PC-3 (cell line): ENCODE measurements at regions not wholly inside any gene's neighbourhood (a gene's known extent, or its start where the extent isn't known, plus 50 kb on each side); places are given as distances from the start of the nearest gene placed in this dataset.

ENCODE experiments used
- ATAC-seq: fragments of 200-7000 bp; cut with Tn5 transposase; 2 replicates; pipeline ENCODE4 v1.9.1; 2020; ENCODE audit warnings: mild to moderate bottlenecking, moderate library complexity
- BruUV-seq: library from RNA; stranded (reverse); fragments of 400-500 nt; replicated peaks from 2 replicates; lab custom pipeline; 2021; lab: Mats Ljungman, UMichigan
- CTCF ChIA-PET: fragments of 300-600 bp; sonication (Branson Sonifier 250); formaldehyde crosslinking; loops from one replicate; lab custom pipeline; 2022; ENCODE audit warnings: antibody characterized with exemption; lab: Charles Lee
- POLR2A ChIA-PET: fragments of 300-600 bp; sonication (Branson Sonifier 250); formaldehyde crosslinking; loops from one replicate; lab custom pipeline; 2022; ENCODE audit warnings: antibody characterized with exemption; ENCODE audit not compliant: unreplicated experiment; lab: Charles Lee
- DNase-seq: peaks from one replicate; pipeline ENCODE4 v3.0.0-alpha.2; 2015
- H2AFZ ChIP-seq: fragments of 300-600 bp; sonication (generic); 2 replicates; pipeline ENCODE4 v1.6.0; 2016; ENCODE audit warnings: antibody characterized with exemption, low read length
- H3F3A ChIP-seq: fragments of 300-600 bp; sonication (generic); one replicate; pipeline ENCODE4 v1.6.0; 2017; ENCODE audit warnings: antibody characterized with exemption, low read length, control low read depth, mild to moderate bottlenecking; ENCODE audit not compliant: unreplicated experiment
- H3K27ac ChIP-seq: fragments of 300-600 bp; sonication (generic); 2 replicates; pipeline ENCODE4 v1.5.1; 2016; ENCODE audit warnings: mild to moderate bottlenecking, low read length
- H3K27me3 ChIP-seq: fragments of 300-600 bp; sonication (generic); 2 replicates; pipeline ENCODE4 v1.6.1; 2016; ENCODE audit warnings: low read length, mixed read lengths
- H3K36me3 ChIP-seq: fragments of 300-600 bp; sonication (generic); 2 replicates; pipeline ENCODE4 v1.6.1; 2016; ENCODE audit warnings: low read depth, mixed run types, low read length, mixed read lengths
- H3K4me1 ChIP-seq: fragments of 300-600 bp; sonication (generic); 2 replicates; pipeline ENCODE4 v1.5.1; 2016; ENCODE audit warnings: low read length; ENCODE audit not compliant: insufficient read depth
- H3K4me2 ChIP-seq: fragments of 300-600 bp; sonication (generic); 2 replicates; pipeline ENCODE4 v1.6.0; 2016; ENCODE audit warnings: low read length
- H3K4me3 ChIP-seq: fragments of 300-600 bp; sonication (generic); 2 replicates; pipeline ENCODE4 v1.5.1; 2016; ENCODE audit warnings: mild to moderate bottlenecking, low read length, mixed read lengths
- H3K79me2 ChIP-seq: fragments of 300-600 bp; sonication (generic); 2 replicates; pipeline ENCODE4 v1.6.1; 2017; ENCODE audit warnings: low read length, mixed read lengths
- H3K9ac ChIP-seq: fragments of 300-600 bp; sonication (generic); 2 replicates; pipeline ENCODE4 v1.6.0; 2016; ENCODE audit warnings: mild to moderate bottlenecking, low read length
- H3K9me2 ChIP-seq: fragments of 300-600 bp; sonication (generic); replicated peaks from 2 replicates; pipeline ENCODE4 v1.6.1; 2016; ENCODE audit warnings: mixed run types, low read length, mixed read lengths
- H3K9me3 ChIP-seq: fragments of 300-600 bp; sonication (generic); 2 replicates; pipeline ENCODE4 v1.6.1; 2016; ENCODE audit warnings: low read length, mixed read lengths
- H4K20me1 ChIP-seq: fragments of 300-600 bp; sonication (generic); 2 replicates; pipeline ENCODE4 v1.6.1; 2016; ENCODE audit warnings: low read length, mixed read lengths
- CTCF ChIP-seq: fragments of 300-600 bp; sonication (generic); conservative IDR thresholded peaks from 2 replicates; pipeline ENCODE4 v1.5.1; 2017; ENCODE audit warnings: antibody characterized with exemption, low read depth, mild to moderate bottlenecking, low read length
- EZH2 ChIP-seq: fragments of 300-600 bp; sonication (generic); IDR thresholded peaks from one replicate; pipeline ENCODE4 v1.6.1; 2017; ENCODE audit warnings: antibody characterized with exemption, mild to moderate bottlenecking, low read length; ENCODE audit not compliant: unreplicated experiment
- EZH2phosphoT487 ChIP-seq: fragments of 300-600 bp; sonication (generic); IDR thresholded peaks from 2 replicates; pipeline ENCODE4 v1.6.1; 2018; ENCODE audit warnings: mild to moderate bottlenecking, antibody characterized with exemption, low read length, borderline replicate concordance
- intact Hi-C: fragments of 100-400 bp; cut with micrococcal nuclease; formaldehyde crosslinking; loops from 2 replicates; pipeline ENCODE4 v1.9.0; 2023

DNA sequence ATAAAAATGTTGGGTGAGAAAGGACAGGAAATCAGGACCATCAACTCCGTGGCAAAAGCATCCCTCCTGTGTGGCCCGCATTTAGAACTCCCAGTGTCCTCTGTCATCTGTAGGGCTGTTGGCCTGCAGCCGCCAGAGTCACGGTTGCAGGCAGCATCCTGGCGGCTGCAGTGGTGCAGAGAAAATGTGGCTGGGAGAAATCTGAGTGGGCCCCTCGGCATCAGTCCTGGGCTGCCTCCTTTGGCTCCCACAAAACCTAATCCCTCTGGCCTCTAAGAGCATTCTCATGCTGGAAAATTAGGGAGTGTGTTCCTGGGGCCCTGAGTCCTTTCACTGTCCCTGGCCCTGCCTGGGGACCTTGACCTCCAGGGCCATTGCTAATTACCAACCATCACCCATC, 121.9 kb downstream of the WT1 start:
- Histone ChIP-seq H3K9me3 (no peaks in the 10 kb centered on the region), H3K27me3 (no peaks in the 10 kb centered on the region), H3F3A (peaks cover 3% of the 10 kb centered on the region), H3K9me2 (no peaks in the 10 kb centered on the region), H4K20me1 (no peaks in the 10 kb centered on the region), H3K27ac (no peak overlapping the region), H3K4me3 (peak overlapping the region; percentile 57; the same call in 1 of the 2 replicates), H3K79me2 (no peaks in the 10 kb centered on the region), H2AFZ (peak overlapping the region; percentile 65), H3K36me3 (no peaks in the 10 kb centered on the region), H3K9ac (no peak overlapping the region), H3K4me1 (peaks cover 34% of the 10 kb centered on the region), H3K4me2 (peak overlapping the region; percentile 80)
- DNase-seq (no peak), ATAC-seq (no peak)
- intact Hi-C loops: no loop called here
- POLR2A ChIA-PET: no interaction called here
- TF ChIP-seq EZH2phosphoT487: no peak
- TF ChIP-seq CTCF: no peak
- no TSS peak for BruUV-seq
- CTCF ChIA-PET: interaction anchor here (1.0 kb wide), 1 partner anchor 10 kb away, joined by 7 read pairs; no protein-coding TSS in a partner anchor

GRCh38 chr11:32315121-32315520, 120.2 kb downstream of the WT1 start:
- ATAC-seq: no peak
- Histone ChIP-seq H3K9me2 (no peaks in the 10 kb centered on the region), H3F3A (peaks cover 3% of the 10 kb centered on the region), H3K79me2 (no peaks in the 10 kb centered on the region), H3K9me3 (no peaks in the 10 kb centered on the region), H4K20me1 (no peaks in the 10 kb centered on the region), H3K9ac (no peak overlapping the region), H3K27ac (no peak overlapping the region), H3K36me3 (no peaks in the 10 kb centered on the region), H3K27me3 (no peaks in the 10 kb centered on the region), H3K4me1 (peaks cover 29% of the 10 kb centered on the region), H2AFZ (no peak overlapping the region), H3K4me2 (no peak overlapping the region), H3K4me3 (no peak overlapping the region)
- intact Hi-C loops: no loop called here
- no peak for TF ChIP-seq CTCF
- no peak for TF ChIP-seq EZH2phosphoT487
- no peak for TF ChIP-seq EZH2
- POLR2A ChIA-PET: no interaction called here
- no TSS peak for BruUV-seq
- CTCF ChIA-PET: no interaction called here
- no peak for DNase-seq

DNA sequence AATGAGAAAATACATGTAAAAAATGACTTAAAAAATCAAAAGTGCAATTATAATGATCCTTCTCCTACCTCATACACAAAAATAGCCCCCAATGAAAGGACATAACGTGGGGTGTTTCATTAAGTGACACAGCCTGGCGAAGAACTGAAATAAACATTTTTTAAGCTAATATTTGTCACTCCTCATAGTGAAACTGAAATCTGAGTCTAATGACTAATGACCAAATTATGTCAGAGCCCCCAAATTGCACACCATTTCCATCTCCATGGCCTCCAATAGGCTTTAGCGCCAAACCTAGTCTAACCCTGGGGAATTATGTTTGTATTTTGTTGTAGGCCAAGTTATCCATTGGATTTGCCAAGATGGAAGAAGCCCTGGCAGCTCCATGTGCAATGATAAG, 119.1 kb downstream of the WT1 start:
- BruUV-seq: no TSS peak
- H3K79me2 ChIP-seq: no peaks in the 10 kb centered on the region
- no peak for DNase-seq
- H3K9me3 ChIP-seq: no peaks in the 10 kb centered on the region
- no peak for ATAC-seq
- no peaks in the 10 kb centered on the region for H3K36me3 ChIP-seq
- H3K9me2 ChIP-seq: no peaks in the 10 kb centered on the region
- CTCF ChIA-PET: interaction anchor here (0.6 kb wide), 1 partner anchor 20 kb away, joined by 3 read pairs; no protein-coding TSS in a partner anchor
- POLR2A ChIA-PET: no interaction called here
- H3K4me3 ChIP-seq: no peak overlapping the region
- no peak overlapping the region for H2AFZ ChIP-seq
- peaks cover 22% of the 10 kb centered on the region for H3K4me1 ChIP-seq
- H3F3A ChIP-seq: peaks cover 3% of the 10 kb centered on the region
- no peak overlapping the region for H3K4me2 ChIP-seq
- no peak overlapping the region for H3K27ac ChIP-seq
- no peak overlapping the region for H3K9ac ChIP-seq
- TF ChIP-seq CTCF: no peak
- TF ChIP-seq EZH2phosphoT487: no peak
- TF ChIP-seq EZH2: no peak
- intact Hi-C loops: no loop called here
- no peaks in the 10 kb centered on the region for H4K20me1 ChIP-seq
- H3K27me3 ChIP-seq: no peaks in the 10 kb centered on the region
